ENCODE measurements at regions not wholly inside any gene's neighbourhood (a gene's known extent, or its start where the extent isn't known, plus 50 kb on each side); places are given as distances from the start of the nearest gene placed in this dataset.

DNA sequence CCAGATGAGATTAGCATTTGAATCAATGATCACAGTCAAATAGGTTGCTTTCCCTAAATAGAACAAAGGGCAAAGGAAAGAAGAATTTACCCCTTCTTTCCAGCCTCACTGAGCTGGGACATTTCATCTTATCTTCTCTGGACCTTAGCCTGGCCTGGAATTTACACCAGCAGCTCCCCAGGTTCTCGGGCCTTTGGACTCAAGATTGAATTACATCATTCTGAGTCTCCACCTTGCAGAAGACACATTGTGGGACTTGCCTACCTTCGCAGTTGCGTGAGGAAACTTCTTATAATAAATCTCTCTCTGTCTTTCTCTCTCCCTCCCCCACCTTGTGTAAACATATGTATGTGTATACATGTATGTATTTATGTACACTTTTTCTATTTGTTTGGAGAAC lies 732.4 kb downstream of the IPMK start:
- no peak for DNase-seq (ENCODE audit: low spot score)

DNA sequence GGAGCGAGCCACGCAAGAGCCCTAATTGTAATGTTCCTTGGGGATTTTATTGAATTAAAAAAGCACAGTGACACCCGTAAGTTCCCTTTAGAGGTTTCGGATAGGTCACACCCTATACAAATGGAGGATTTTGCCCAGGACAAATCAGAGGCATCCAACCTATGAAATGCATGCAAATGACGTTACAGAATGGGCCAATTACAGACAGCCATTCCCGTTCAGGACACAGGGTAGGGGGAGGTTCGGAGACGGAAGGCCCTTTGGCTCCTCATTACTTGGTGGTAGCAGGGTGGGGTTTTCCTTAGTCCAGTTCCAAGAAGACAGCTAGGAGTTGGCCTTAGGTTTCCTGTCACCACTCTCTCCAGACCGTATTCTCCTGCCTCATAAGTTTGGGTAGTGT lies 754.1 kb downstream of the IPMK start:
- no peak for DNase-seq (ENCODE audit: low spot score)

DNA sequence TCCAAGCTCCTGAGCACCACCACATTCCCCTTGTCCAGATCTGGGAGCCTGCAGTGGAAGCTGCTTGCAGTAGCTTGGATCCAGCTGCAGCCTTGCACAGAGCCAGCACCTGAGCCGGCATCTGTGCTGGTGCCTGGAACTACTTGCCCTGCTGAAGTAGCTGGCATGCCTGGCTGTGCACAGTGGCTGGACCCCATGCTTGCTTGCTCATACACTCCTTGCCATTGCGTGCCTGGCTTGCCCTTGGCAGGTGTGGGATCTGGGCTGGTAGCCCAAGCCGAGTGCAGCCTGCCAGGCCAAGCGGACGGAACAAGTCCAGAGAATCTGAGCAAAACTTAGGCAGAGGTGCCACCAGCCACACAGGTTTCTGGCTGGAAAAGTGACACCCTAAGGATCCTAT lies 759.9 kb downstream of the IPMK start:
- DNase-seq (ENCODE audit: low spot score), result no peak

DNA sequence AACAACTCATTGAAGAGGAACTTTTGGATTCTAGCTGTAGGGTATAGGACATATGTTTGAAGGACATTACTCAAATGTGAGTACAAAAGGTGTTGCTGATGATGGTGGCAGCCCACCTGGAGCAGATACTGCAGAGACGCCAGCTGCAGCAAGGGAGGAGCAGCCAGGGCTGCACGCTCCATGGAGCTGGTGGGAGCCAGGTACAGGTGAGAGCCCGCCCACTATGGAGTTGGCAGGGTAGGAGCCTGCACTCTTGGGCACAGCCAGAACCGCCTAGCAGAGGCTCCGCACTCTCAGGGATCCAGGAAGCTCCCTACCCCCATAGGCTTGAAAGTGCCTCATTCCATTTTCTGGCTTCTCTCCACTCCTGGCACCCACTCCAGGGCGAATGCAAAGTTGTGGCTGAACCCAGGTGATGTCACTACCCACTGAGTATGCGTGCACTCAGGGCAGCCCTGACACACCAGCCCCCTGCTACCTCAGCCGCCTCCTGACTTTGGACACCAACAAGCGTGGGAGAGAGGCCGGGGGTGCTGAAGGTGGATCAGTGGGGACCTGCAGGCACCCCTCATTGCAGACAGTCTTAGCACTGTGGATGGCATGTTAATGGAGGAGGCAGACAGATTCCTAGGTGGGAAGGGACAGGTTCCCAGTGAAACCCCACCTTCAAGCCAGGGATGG lies 761.1 kb downstream of the IPMK start:
- DNase-seq (ENCODE audit: low spot score), result no peak

DNA sequence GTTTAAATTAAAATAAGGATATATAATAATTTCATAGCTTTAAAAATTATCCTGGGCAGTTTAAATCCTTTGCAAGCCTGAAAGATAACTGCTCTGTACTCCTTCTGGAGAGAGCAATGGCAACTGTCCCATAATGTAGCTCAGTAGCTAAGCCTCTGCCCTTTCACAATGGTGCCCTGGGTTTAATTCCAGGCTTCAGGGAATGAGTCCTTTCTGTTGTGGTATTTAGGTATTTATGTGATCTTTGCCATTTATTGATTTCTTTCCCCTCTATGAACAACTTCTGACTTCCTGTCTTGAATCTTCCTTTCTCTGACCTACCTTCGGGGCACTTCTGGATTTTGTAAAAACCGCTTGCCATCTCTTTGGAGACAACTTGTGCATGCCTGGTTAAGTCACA lies 773.2 kb downstream of the IPMK start:
- no peak for DNase-seq (ENCODE audit: low spot score)

DNA sequence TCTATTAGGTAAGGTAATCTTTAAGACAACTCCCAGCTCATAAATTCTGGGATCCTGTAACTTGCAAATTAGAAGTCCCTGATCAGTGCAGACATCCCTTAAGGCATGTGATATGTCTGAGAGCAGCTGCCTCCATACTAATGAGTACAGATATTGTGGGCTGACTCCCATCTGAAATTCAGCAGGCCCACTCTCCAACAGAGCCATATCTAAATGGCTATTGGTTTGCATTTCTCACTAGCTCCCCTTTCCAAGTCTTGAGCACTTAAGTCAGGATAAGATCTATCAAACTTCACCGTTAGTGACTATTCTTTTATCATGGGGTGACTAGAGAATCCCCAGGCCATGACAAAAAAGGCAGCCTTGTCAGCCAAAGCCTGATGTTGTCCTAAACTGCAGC lies 785.4 kb downstream of the IPMK start:
- no peak for DNase-seq (ENCODE audit: low spot score)

DNA sequence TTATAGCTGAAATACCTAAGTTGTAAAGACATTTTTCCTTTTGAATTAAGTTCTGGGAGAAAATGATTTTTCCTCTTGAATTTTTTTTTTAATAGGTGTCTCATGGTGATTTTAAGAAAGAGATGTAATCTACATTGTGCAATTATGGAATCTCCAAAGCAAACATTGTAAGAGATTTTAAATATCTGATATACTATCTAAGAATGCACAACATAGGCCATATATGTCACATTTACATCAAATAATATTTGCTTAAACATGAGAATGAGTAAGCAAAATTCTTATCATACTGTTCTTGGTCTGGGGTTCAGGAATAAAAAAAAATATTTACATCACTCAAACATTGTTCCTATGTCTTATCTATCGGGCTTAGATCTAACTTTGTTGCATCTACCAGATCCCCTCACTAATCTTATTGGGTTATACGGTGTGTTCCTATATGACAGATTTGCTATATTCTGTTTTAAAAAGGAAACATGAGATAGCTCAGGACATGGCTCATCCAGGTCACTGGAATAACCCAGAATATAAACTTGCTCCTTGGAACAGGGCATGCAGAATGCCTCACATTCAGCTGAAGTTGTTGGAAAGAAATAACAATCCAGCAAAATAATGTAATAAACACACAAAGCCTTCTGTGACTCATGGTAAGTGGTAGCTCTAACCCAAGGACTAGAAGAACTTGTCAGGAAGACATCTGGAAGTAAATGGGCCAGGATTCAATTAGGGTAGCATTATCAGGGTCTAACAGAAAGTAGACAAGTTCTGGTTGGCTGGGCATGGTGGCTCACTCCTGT lies 794.7 kb downstream of the IPMK start:
- no peak for DNase-seq (ENCODE audit: low spot score)

DNA sequence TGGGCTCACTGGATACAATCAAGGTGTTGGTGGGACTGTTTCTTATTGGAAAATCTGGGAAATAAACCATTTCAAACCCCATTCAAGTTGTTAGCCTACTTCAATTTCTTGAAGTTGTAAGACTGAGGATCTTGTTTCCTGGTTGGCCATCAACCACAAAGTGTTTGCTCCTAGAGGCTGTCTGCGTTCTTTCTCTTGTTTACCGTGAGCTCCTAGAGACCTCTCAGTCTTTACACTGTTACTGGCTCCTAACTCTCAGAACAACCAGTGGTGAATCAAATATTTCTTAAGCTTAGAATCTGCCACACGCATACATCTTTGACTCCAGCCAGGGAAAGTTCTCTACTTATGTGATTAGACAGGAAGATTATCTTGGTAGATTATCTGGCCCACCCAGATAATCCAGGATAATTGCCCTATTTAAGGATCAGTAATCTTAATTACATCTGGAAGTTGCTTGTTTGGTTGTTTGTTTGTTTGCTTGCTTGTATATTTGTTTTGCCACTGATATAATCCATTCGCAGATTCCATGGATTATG lies 798.7 kb downstream of the IPMK start:
- DNase-seq (ENCODE audit: low spot score), result no peak

DNA sequence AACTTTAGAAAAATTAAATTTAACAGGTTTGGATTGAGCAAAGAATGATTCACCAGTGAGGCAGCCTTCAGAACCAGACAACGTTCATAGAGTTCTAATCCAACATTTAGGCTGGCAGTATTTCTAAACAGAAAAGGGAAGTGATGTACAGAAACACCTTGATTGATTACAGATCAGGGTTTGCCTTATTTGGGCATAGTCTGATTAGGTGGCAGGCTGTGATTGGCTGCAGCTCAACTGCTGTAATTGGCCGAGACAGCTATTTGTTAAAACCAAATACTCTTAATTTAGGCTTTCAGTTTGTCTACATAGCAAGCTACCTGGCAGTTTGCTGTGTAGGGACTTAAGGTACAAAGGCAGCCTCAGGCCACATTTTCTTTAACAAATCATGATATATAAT lies 802.5 kb downstream of the IPMK start:
- no peak for DNase-seq (ENCODE audit: low spot score)

DNA sequence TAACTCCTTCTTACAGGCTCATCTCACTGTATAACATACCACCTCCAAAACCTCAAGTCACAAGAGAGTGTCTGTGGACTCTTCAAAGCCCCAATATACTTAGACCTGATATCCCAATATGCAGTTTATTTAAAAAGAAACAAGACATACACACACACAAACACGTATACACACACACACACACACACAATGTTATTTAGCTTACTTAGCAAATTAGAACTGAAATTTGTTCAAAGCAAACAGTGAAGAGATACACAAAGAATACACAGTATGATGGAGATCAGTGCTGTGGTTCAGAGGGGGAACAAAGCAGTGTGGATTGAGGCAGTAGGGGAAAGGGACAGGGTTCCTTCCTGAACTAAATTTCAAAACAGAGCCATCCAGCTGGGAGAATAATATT lies 807.2 kb downstream of the IPMK start:
- no peak for DNase-seq (ENCODE audit: low spot score)

DNA sequence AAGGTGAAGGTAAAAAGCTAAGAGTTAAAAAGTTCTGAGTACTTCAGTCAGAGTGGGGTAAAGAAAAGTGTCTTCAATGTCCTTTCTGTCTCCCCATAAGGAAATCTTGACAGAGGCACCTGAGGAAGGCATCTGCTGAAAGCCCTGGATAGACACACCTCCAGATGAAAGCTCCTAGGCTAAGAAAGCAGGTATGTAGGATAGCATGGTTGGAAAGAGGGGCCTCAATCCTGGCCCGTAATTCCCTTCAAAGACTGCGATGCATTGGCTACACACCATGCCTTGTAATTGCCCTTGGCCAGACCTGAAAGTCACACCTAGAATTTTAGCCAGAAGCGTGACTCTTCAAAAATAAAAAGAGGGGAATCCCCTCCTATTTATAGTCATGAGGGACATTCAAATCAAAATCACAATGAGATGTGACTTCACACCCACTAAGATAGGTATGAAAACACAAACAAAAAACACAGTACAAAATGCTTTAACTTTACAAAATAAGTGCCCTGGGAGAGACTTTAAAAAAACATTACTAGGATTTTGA lies 809.7 kb downstream of the IPMK start:
- no peak for DNase-seq (ENCODE audit: low spot score)

DNA sequence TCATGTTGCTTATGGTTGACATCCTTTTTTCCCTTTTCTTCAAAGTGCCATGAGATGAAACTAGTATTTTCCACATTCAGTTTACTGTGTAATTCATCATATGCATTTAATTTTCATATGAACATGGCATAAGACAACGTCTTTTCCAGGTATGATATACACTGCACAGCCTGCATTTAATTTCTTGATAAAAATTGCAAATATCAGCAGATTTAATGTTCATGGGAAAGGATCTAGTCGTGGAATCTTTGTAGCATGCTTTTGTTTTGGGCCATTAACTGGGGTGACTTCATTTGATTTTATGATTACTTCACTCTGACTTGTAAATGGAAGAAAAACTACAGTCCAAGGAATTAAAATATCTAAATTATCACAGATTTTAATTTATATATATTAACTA lies 837.3 kb downstream of the IPMK start:
- no peak for DNase-seq (ENCODE audit: low spot score)

DNA sequence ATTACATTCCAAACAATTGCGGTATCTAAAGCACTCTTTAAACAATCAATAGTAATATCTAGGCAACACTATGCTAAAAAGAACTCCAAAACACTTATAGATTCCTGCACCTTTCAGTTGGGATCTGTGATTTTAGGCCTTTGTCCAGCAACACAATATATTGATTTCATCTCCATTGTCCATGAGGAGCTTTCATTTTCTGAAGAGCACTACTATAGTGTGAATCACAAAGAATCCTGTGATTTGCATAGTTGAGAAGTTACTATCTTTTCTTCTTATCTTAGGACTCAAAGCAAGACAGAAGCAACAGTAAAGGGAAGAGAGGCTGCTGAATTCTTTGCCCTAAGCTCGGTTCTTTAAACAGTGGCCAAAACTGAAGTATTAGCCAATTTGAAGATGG lies 846.8 kb downstream of the IPMK start:
- DNase-seq (ENCODE audit: low spot score), result no peak

DNA sequence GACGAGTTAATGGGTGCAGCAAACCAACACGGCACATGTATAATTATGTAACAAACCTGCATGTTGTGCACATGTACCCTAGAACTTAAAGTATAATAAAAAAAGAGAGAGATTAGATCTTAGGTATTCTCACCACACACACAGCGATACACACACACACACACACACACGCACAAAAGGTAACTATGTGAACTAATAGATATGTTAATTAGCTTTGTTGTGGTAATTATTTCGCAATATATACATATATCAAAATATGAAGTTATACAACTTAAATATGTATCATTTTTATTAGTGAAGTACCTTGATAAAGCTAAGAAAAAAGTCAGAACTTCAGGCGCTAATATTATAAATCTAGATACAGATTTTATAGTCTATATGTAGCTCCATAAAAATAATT lies 849.2 kb downstream of the IPMK start:
- DNase-seq (ENCODE audit: low spot score), result no peak

DNA sequence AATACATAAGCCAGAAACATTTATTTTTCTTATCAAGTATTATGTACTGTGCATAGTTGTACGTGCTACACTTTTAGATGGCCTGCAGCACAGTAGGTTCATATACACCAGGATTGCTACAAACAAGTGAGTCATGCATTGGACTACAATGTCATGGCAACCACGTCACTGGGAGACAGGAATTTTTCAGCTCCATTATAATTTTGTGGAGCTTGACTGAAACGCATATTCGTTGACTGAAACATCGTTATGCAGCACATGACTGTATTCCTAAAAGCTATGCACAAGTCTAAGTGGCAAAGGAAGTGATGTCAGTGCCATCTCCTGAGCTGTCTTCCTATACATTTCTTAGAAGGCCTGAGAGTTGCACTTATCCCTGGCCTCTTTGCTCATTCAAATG lies 871.8 kb downstream of the IPMK start:
- no peak for DNase-seq (ENCODE audit: low spot score)

DNA sequence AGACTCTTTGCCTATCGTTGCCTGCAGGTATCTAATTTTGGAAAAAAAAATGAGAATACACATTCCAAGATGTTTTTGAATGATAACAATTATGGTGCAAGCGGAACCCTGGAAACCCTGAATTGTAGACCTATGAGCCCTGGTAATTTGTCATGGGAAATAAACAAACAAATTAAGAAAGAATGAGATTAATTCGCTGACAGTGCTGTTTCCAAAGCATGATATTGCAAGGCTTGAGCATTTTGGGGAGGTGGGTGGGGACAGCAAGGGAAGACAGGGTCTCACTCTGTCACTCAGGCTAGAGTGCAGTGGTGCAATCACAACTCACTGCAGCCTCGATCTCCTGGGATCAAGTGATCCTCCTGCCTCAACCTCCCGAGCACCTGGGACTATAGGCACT lies 900.3 kb downstream of the IPMK start:
- no peak for DNase-seq (ENCODE audit: low spot score)

DNA sequence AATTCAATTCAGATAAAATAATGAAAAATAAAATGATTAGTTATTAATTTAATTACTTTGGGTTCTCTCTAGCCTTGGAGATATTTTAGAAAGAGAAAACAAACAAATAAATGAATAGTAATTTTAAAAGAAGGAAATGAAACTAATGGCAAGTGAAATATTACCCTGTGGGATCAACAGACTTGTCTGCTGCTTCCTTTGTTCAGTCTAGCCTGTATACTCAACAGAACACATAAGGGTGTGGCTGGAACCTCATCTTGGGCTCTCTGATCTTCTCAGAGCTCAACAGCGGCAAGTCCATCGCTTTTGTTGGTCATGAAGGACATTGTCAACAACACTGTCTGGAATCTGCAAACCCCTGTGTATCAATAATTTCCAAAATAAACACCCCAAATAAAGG lies 904.9 kb downstream of the IPMK start:
- DNase-seq (ENCODE audit: low spot score), result no peak

DNA sequence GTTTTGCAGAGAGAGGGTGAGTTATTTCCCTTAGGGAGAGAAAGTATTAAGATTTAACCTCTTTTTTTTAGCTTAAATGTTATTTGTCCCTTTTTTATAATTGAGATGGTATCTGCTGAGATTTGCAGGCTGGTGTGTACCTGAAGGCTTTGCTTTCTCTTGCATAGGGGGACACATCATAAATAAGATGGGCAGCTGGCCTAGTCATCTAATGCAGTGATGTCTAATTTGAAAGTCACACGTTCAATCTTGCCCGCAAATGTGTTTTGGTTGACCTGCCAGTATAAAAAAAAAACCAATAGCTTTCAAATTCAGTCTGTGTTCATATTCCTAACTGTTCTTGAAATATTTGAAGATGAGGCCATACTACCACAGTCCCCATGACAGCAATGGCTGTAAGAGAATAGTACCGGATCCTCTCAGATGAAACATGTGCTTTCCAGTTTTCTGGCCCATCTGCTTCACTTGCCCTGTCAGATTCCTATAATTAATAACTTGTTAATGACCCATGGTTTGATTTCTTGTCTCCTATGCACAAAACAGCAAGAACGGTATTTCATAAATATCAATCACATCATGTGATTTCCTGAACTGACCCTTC lies 914.2 kb downstream of the IPMK start:
- DNase-seq (ENCODE audit: low spot score), result no peak

DNA sequence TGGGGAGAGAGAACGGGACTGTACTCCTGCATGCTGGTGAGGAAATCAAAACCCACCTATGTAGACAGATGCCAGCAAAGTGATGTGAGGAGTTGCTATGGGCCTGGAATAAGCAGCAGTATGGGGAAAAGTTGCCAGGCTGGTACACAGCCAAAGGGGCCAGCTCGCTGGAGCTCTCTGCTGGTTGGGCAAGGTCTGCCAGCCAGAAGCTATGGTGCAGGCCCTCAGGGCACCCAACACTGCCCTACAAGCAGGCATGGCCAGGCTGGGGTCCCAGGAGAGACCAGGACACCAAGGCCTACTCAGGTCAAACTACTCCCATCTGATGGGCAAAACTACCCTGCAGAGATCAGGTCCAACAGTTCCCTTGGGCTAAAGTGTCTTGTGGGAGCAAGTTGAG lies 916.6 kb downstream of the IPMK start:
- DNase-seq (ENCODE audit: low spot score), result no peak

DNA sequence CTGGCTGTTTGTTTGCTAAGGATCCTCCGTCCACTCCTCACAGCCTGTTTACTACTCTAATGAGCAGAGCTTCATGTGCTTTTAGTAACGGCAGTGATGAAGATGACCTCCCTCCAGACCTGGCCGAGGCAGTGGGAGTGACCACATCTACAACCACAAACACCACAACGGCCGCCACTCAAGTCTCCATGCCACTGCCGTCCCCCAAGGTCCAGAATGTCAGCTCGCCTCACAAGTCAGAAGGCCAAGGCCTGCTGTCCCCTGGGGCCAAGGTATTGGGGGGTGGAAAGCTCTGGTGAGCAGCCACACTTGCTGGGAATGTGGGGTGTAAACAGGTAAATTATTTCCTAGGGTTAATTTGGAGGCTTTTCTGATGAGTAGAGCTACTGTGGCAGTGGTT lies 926.4 kb downstream of the IPMK start:
- DNase-seq (ENCODE audit: low spot score), result no peak

DNA sequence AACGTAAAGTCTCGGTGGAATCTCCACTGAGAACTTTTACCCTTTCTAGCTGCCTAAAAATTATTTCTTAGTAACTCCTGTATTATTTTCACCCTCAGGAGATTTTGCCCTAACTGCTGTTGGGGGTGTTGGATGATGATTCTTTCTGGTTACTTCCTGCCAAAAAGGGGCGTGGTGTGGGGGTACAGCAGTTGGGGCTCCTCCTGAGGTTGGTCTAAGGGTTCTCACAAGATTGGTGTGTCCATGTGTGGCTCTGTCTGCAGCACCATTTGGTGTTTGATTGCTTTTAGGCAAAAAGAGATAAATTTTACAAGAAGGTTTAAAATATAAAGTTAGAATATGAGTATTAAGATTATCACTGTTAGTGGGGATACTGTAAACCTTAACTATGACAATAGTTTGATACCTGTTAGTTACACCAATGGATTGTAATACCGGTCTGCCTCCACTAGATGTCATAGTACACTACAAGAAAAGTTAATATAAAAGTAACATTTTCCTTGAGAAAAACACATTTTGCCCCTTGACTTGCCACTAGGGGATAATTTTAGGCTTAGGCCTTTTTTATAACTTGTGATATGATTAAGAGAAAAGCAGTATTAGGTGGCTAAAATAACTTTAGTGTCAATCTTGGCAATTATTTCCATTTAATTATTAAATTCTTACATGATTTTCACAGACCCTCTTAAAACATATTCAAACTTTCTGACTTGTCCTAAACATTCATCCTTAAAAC lies 928.7 kb downstream of the IPMK start:
- peak; percentile 38 for DNase-seq (ENCODE audit: low spot score)

DNA sequence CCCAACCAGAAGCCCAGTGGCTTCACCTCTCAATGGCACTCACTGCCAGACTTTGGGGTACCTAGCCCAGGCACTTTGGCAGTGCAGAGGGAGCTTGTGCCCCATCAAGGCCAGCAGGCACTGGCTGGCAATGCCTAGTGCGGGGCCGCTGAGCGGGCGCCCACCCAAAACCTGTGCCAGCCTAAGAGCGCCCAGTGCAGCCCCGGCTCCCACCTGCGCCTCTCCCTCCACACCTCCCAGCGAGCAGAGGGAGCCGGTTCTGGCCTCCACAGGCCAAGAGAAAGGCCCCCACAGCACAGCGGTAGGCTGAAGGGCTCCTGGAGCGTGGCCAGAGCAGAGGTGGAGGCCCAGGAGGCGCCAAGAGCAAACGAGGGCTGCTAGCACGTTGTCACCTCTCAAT lies 930.8 kb downstream of the IPMK start:
- DNase-seq (ENCODE audit: low spot score), result no peak
